GM23248 (cell line): ENCODE measurements at regions not wholly inside any gene's neighbourhood (a gene's known extent, or its start where the extent isn't known, plus 50 kb on each side); places are given as distances from the start of the nearest gene placed in this dataset.

ENCODE experiments used
- DNase-seq: peaks from one replicate; pipeline ENCODE4 v3.0.0-alpha.2; 2015
- H2AFZ ChIP-seq: fragments of 200-600 bp; sonication (generic); 2 replicates; pipeline ENCODE4 v1.6.1; 2016; ENCODE audit warnings: antibody characterized with exemption
- H3F3A ChIP-seq: fragments of 200-600 bp; sonication (generic); 2 replicates; pipeline ENCODE4 v1.6.1; 2016; ENCODE audit warnings: mild to moderate bottlenecking, antibody characterized with exemption, mixed run types; ENCODE audit not compliant: insufficient read depth
- H3K27ac ChIP-seq: fragments of 200-600 bp; sonication (generic); 2 replicates; pipeline ENCODE4 v1.5.1; 2016; ENCODE audit warnings: mild to moderate bottlenecking
- H3K27me3 ChIP-seq: fragments of 200-600 bp; sonication (generic); replicated peaks from 2 replicates; pipeline ENCODE4 v1.6.1; 2016; ENCODE audit warnings: mild to moderate bottlenecking; ENCODE audit not compliant: insufficient read depth
- H3K36me3 ChIP-seq: fragments of 200-600 bp; sonication (generic); 2 replicates; pipeline ENCODE4 v1.6.1; 2016; ENCODE audit warnings: low read depth, mild to moderate bottlenecking
- H3K4me1 ChIP-seq: fragments of 200-600 bp; sonication (generic); 2 replicates; pipeline ENCODE4 v1.6.1; 2016; ENCODE audit warnings: mild to moderate bottlenecking; ENCODE audit not compliant: insufficient read depth
- H3K4me2 ChIP-seq: fragments of 200-600 bp; sonication (generic); one replicate; pipeline ENCODE4 v1.6.1; 2016; ENCODE audit warnings: mild to moderate bottlenecking; ENCODE audit not compliant: unreplicated experiment
- H3K4me3 ChIP-seq: fragments of 200-600 bp; sonication (generic); 2 replicates; pipeline ENCODE4 v1.5.1; 2016; ENCODE audit warnings: mild to moderate bottlenecking
- H3K79me2 ChIP-seq: fragments of 200-600 bp; sonication (generic); 2 replicates; pipeline ENCODE4 v1.6.1; 2016; ENCODE audit warnings: mild to moderate bottlenecking; ENCODE audit not compliant: insufficient read depth
- H3K9ac ChIP-seq: fragments of 200-600 bp; sonication (generic); 2 replicates; pipeline ENCODE4 v1.6.1; 2016; ENCODE audit warnings: mild to moderate bottlenecking
- H3K9me2 ChIP-seq: fragments of 200-600 bp; sonication (generic); 2 replicates; pipeline ENCODE4 v1.6.1; 2016; ENCODE audit warnings: mixed run types, mild to moderate bottlenecking, moderate library complexity; ENCODE audit not compliant: insufficient read depth
- H3K9me3 ChIP-seq: fragments of 200-600 bp; sonication (generic); one replicate; pipeline ENCODE4 v1.6.1; 2017; ENCODE audit warnings: low read depth
- H4K20me1 ChIP-seq: fragments of 200-600 bp; sonication (generic); 2 replicates; pipeline ENCODE4 v1.6.0; 2016; ENCODE audit not compliant: insufficient read depth
- EZH2 ChIP-seq: fragments of 200-600 bp; sonication (generic); IDR thresholded peaks from 2 replicates; pipeline ENCODE4 v1.6.1; 2018; ENCODE audit warnings: antibody characterized with exemption, mild to moderate bottlenecking; ENCODE audit not compliant: insufficient read depth, poor library complexity, severe bottlenecking
- EZH2phosphoT487 ChIP-seq: fragments of 200-600 bp; sonication (generic); IDR thresholded peaks from 2 replicates; pipeline ENCODE4 v1.6.1; 2018; ENCODE audit warnings: antibody characterized with exemption, moderate library complexity, mild to moderate bottlenecking, low read depth; ENCODE audit not compliant: insufficient read depth
- WGBS, 2 experiments: methylation state at CpG; one replicate each; pipeline ENCODE4 v1.1.6; 2015 to 2017; ENCODE audit warnings: low lambda C conversion rate in 2 of 2, low coverage in 1 of 2; ENCODE audit errors: missing lambda C conversion rate in 2 of 2; 5-methylcytosine and 5-hydroxymethylcytosine counted together
- in situ Hi-C: fragments of 300-500 bp; cut with MboI; formaldehyde crosslinking; loops from 2 replicates; pipeline ENCODE4 v1.15.0; 2020

DNA sequence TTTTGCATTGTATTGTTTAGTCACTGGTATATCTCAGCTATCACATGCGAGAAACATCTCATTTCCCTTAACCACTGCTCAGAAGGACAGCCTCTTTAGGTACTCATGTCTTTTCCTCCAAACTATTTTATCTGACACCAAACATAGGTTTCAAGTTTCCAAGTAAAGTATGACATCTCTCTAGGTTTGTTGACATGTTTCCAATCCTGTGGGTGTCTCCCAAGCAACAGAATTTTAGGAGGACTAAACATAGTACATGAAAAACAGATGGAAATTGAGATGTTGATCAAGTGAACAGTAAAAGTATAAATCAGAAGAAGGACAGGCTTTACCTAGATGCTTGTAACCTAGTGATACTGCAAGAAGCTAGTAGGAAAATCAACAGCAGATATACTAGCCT, 371.4 kb downstream of the DTHD1 start:
- Histone ChIP-seq H4K20me1 (no peaks in the 10 kb centered on the region), H3K9me3 (no peaks in the 10 kb centered on the region), H3K9me2 (no peaks in the 10 kb centered on the region), H3K4me1 (no peaks in the 10 kb centered on the region), H3K36me3 (no peaks in the 10 kb centered on the region), H3K9ac (no peak overlapping the region), H3K27me3 (no peaks in the 10 kb centered on the region), H3K4me2 (no peak overlapping the region), H3K27ac (no peak overlapping the region), H3F3A (no peaks in the 10 kb centered on the region), H3K79me2 (no peaks in the 10 kb centered on the region), H2AFZ (no peak overlapping the region), H3K4me3 (no peak overlapping the region)
- 24 to 28% methylated on average over 1 of the region's 1 CpG for WGBS, 2 experiments
- DNase-seq: no peak
- in situ Hi-C loops: no loop called here
- TF ChIP-seq EZH2phosphoT487 (no peak), EZH2 (no peak)

DNA sequence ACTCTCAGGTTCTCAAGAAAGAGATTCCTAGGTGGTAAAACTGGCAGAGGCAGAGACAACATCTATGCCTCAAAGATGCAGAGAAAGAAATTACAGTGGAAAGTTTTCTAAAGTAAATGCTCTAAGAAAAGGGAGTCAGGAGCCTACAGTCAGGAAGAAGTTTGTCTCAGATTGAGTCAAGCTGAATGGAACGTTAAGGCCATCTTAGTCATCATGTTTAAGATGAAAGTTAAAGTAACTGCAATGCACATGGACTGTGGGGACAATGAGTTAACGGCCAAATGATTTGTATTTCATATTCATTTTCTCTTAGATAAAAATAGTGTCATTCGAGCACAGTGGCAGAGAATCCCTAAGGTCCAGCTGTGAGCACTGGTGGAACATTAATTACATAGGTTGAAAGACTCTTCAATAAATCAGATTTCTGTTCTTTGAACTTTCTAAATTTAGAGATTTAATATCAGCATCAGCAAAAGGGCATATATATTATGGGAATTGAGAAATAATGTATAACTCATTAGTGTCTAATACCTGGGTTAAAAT, 384.6 kb downstream of the DTHD1 start:
- H4K20me1 ChIP-seq: no peaks in the 10 kb centered on the region
- no peak for TF ChIP-seq EZH2phosphoT487
- no peak for TF ChIP-seq EZH2
- no peak overlapping the region for H2AFZ ChIP-seq
- H3K79me2 ChIP-seq: no peaks in the 10 kb centered on the region
- no peaks in the 10 kb centered on the region for H3F3A ChIP-seq
- no peaks in the 10 kb centered on the region for H3K9me2 ChIP-seq
- in situ Hi-C loops: no loop called here
- H3K9me3 ChIP-seq: no peaks in the 10 kb centered on the region
- H3K9ac ChIP-seq: no peak overlapping the region
- no peak for DNase-seq
- H3K4me1 ChIP-seq: no peaks in the 10 kb centered on the region
- WGBS, 2 experiments: 9 to 12% methylated on average over 3 of the region's 3 CpGs
- no peak overlapping the region for H3K4me3 ChIP-seq
- H3K27ac ChIP-seq: no peak overlapping the region
- H3K27me3 ChIP-seq: no peaks in the 10 kb centered on the region
- no peak overlapping the region for H3K4me2 ChIP-seq
- no peaks in the 10 kb centered on the region for H3K36me3 ChIP-seq

DNA sequence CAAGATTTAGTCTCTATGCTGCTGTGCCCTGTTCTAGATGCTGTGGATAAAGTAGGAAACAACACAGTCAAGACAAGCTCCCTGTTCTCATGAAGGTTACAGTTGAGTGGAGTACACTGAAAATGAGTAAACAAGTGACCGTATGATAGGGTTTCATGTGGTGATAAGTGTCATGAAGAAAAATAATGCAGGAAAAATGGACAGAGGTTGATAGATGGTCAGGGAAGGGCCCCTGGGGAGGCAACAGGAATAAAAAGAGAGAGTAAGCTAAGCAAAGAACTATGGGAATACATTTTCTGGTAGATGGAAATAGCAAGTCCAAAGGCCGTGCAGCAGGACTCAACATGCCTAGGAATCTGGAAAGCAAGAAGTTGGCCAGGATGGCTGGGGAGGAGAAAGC, 394.0 kb downstream of the DTHD1 start:
- no peak overlapping the region for H3K4me2 ChIP-seq
- H4K20me1 ChIP-seq: no peaks in the 10 kb centered on the region
- H3K9me3 ChIP-seq: no peaks in the 10 kb centered on the region
- H3K4me1 ChIP-seq: no peaks in the 10 kb centered on the region
- whole genome bisulfite sequencing, 2 experiments: 14 to 20% methylated on average over 2 of the region's 2 CpGs
- H3K79me2 ChIP-seq: no peaks in the 10 kb centered on the region
- in situ Hi-C loops: no loop called here
- no peaks in the 10 kb centered on the region for H3K9me2 ChIP-seq
- H2AFZ ChIP-seq: no peak overlapping the region
- H3K4me3 ChIP-seq: no peak overlapping the region
- H3K36me3 ChIP-seq: no peaks in the 10 kb centered on the region
- no peak for DNase-seq
- no peaks in the 10 kb centered on the region for H3K27me3 ChIP-seq
- TF ChIP-seq EZH2 (no peak), EZH2phosphoT487 (no peak)
- no peaks in the 10 kb centered on the region for H3F3A ChIP-seq
- H3K27ac ChIP-seq: no peak overlapping the region
- H3K9ac ChIP-seq: no peak overlapping the region

DNA sequence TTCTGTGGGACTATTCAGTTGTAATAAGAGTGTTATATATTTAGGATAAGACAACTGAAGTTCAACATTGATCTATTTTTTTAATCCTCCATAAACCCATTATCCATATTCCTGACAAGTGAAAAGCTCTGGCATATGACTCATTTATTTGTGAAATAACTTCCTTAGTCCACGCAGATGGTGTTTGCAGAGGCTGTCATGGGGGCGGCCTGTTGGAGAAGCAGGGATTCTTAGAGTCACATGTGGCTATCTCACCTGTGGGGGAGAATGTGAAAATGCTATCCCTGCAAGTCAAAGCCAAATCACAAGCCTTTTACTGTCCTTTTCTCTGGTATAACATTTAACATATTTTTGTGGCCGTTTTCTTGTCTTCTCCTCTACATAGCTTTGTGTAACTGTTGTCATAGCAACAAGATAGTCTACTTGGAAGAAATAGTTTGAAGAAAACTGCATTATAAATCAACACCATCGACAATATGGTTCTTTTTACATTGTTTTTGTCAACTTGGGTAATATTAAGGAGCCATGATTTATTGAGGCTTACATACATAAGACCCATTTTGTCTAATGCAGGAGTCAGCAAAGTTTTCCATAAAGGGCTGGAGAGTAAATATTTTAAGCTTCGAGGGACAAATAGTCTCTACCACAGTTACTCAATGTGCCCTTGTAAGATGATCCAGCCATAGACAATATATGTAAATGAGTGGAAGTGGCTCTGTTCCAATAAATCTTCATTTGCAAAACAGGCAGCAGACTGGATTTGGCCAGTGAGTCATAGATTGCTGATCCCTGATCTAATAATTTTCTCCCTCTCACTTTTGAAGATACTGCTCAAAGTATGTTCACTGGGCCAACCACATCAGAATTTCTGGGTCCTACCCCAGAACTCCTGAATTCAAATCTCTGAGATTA, 395.0 kb downstream of the DTHD1 start:
- in situ Hi-C loops: no loop called here
- no peaks in the 10 kb centered on the region for H3K36me3 ChIP-seq
- DNase-seq: no peak
- H2AFZ ChIP-seq: no peak overlapping the region
- no peaks in the 10 kb centered on the region for H3K9me2 ChIP-seq
- no peaks in the 10 kb centered on the region for H3K4me1 ChIP-seq
- TF ChIP-seq EZH2: no peak
- H3K9ac ChIP-seq: no peak overlapping the region
- H4K20me1 ChIP-seq: no peaks in the 10 kb centered on the region
- H3K9me3 ChIP-seq: no peaks in the 10 kb centered on the region
- H3K4me3 ChIP-seq: no peak overlapping the region
- H3F3A ChIP-seq: no peaks in the 10 kb centered on the region
- WGBS, 2 experiments: 8 to 9% methylated on average over 5 of the region's 5 CpGs
- H3K4me2 ChIP-seq: no peak overlapping the region
- H3K79me2 ChIP-seq: no peaks in the 10 kb centered on the region
- no peaks in the 10 kb centered on the region for H3K27me3 ChIP-seq
- H3K27ac ChIP-seq: no peak overlapping the region
